ENCODE measurements at regions not wholly inside any gene's neighbourhood (a gene's known extent, or its start where the extent isn't known, plus 50 kb on each side); places are given as distances from the start of the nearest gene placed in this dataset.

- H3K27ac ChIP-seq (ENCODE audit: low read depth) = no peak overlapping the region
- DNase-seq (ENCODE audit: extremely low spot score) = no peak
- H3K4me1 ChIP-seq (ENCODE audit: insufficient read depth) = no peaks in the 10 kb centered on the region
- no peaks in the 10 kb centered on the region for H3K36me3 ChIP-seq (ENCODE audit: insufficient read depth)
- H3K4me3 ChIP-seq (ENCODE audit: low read depth, low read length) = no peak overlapping the region
- WGBS = 60% methylated on average over 3 of the region's 3 CpGs
Observed at GRCh38 chr10:128364631-128365030, 238.4 kb upstream of the MKI67 start.

- DNase-seq (ENCODE audit: extremely low spot score) = no peak
- 38% methylated on average over 17 of the region's 17 CpGs for WGBS
Observed at GRCh38 chr10:128365156-128365725, 239.0 kb upstream of the MKI67 start.

GRCh38 chr10:128367807-128368206 is 241.6 kb upstream of the MKI67 start:
- Histone ChIP-seq H3K4me1 (ENCODE audit: insufficient read depth) (no peaks in the 10 kb centered on the region), H3K4me3 (ENCODE audit: low read depth, low read length) (no peak overlapping the region), H3K36me3 (ENCODE audit: insufficient read depth) (no peaks in the 10 kb centered on the region), H3K27ac (ENCODE audit: low read depth) (no peak overlapping the region)
- 78% methylated on average over 3 of the region's 3 CpGs for WGBS
- DNase-seq (ENCODE audit: extremely low spot score) = no peak

More at GRCh38 chr10:128365156-128365725, 239.0 kb upstream of the MKI67 start:
- H3K4me1 ChIP-seq (ENCODE audit: insufficient read depth) = no peaks in the 10 kb centered on the region
- no peaks in the 10 kb centered on the region for H3K36me3 ChIP-seq (ENCODE audit: insufficient read depth)
- no peak overlapping the region for H3K4me3 ChIP-seq (ENCODE audit: low read depth, low read length)
- H3K27ac ChIP-seq (ENCODE audit: low read depth) = no peak overlapping the region

GRCh38 chr10:128369101-128369650 is 243.0 kb upstream of the MKI67 start:
- H3K4me1 ChIP-seq (ENCODE audit: insufficient read depth) = no peaks in the 10 kb centered on the region
- H3K4me3 ChIP-seq (ENCODE audit: low read depth, low read length) = no peak overlapping the region
- no peak for DNase-seq (ENCODE audit: extremely low spot score)
- no peaks in the 10 kb centered on the region for H3K36me3 ChIP-seq (ENCODE audit: insufficient read depth)
- WGBS = 90% methylated on average over 12 of the region's 12 CpGs
- H3K27ac ChIP-seq (ENCODE audit: low read depth) = no peak overlapping the region

- WGBS = 91% methylated on average over 9 of the region's 9 CpGs
- Histone ChIP-seq H3K4me1 (ENCODE audit: insufficient read depth) (no peaks in the 10 kb centered on the region), H3K4me3 (ENCODE audit: low read depth, low read length) (no peak overlapping the region), H3K27ac (ENCODE audit: low read depth) (no peak overlapping the region), H3K36me3 (ENCODE audit: insufficient read depth) (no peaks in the 10 kb centered on the region)
- no peak for DNase-seq (ENCODE audit: extremely low spot score)
Observed at GRCh38 chr10:128373071-128373749, 247.0 kb upstream of the MKI67 start.

- no peaks in the 10 kb centered on the region for H3K4me1 ChIP-seq (ENCODE audit: insufficient read depth)
- no peaks in the 10 kb centered on the region for H3K36me3 ChIP-seq (ENCODE audit: insufficient read depth)
- 88% methylated on average over 7 of the region's 7 CpGs for WGBS
- H3K27ac ChIP-seq (ENCODE audit: low read depth) = no peak overlapping the region
- no peak for DNase-seq (ENCODE audit: extremely low spot score)
- no peak overlapping the region for H3K4me3 ChIP-seq (ENCODE audit: low read depth, low read length)
Observed at GRCh38 chr10:128373831-128374230, 247.6 kb upstream of the MKI67 start.

- Histone ChIP-seq H3K27ac (ENCODE audit: low read depth) (no peak overlapping the region), H3K4me1 (ENCODE audit: insufficient read depth) (no peaks in the 10 kb centered on the region), H3K4me3 (ENCODE audit: low read depth, low read length) (no peak overlapping the region), H3K36me3 (ENCODE audit: insufficient read depth) (no peaks in the 10 kb centered on the region)
- DNase-seq (ENCODE audit: extremely low spot score) = no peak
- 69% methylated on average over 7 of the region's 7 CpGs for WGBS
Observed at GRCh38 chr10:128375171-128375570, 248.9 kb upstream of the MKI67 start.

GRCh38 chr10:128377364-128377987 is 251.3 kb upstream of the MKI67 start:
- H3K4me1 ChIP-seq (ENCODE audit: insufficient read depth) = no peaks in the 10 kb centered on the region
- 67% methylated on average over 9 of the region's 9 CpGs for WGBS
- no peaks in the 10 kb centered on the region for H3K36me3 ChIP-seq (ENCODE audit: insufficient read depth)
- H3K27ac ChIP-seq (ENCODE audit: low read depth) = no peak overlapping the region
- H3K4me3 ChIP-seq (ENCODE audit: low read depth, low read length) = no peak overlapping the region
- no peak for DNase-seq (ENCODE audit: extremely low spot score)

GRCh38 chr10:128377988-128378387 is 251.8 kb upstream of the MKI67 start:
- Histone ChIP-seq H3K4me3 (ENCODE audit: low read depth, low read length) (no peak overlapping the region), H3K27ac (ENCODE audit: low read depth) (no peak overlapping the region), H3K4me1 (ENCODE audit: insufficient read depth) (no peaks in the 10 kb centered on the region), H3K36me3 (ENCODE audit: insufficient read depth) (no peaks in the 10 kb centered on the region)
- DNase-seq (ENCODE audit: extremely low spot score) = no peak
- WGBS = 45% methylated on average over 3 of the region's 3 CpGs

- DNase-seq (ENCODE audit: extremely low spot score) = no peak
- 47% methylated on average over 4 of the region's 4 CpGs for WGBS
- H3K4me3 ChIP-seq (ENCODE audit: low read depth, low read length) = no peak overlapping the region
- no peaks in the 10 kb centered on the region for H3K4me1 ChIP-seq (ENCODE audit: insufficient read depth)
- no peaks in the 10 kb centered on the region for H3K36me3 ChIP-seq (ENCODE audit: insufficient read depth)
- no peak overlapping the region for H3K27ac ChIP-seq (ENCODE audit: low read depth)
Observed at GRCh38 chr10:128380946-128381345, 254.7 kb upstream of the MKI67 start.

- DNase-seq (ENCODE audit: extremely low spot score) = no peak
- Histone ChIP-seq H3K4me1 (ENCODE audit: insufficient read depth) (no peaks in the 10 kb centered on the region), H3K36me3 (ENCODE audit: insufficient read depth) (no peaks in the 10 kb centered on the region), H3K4me3 (ENCODE audit: low read depth, low read length) (no peak overlapping the region), H3K27ac (ENCODE audit: low read depth) (no peak overlapping the region)
- WGBS = 61% methylated on average over 3 of the region's 3 CpGs
Observed at GRCh38 chr10:128382225-128382624, 256.0 kb upstream of the MKI67 start.

- Histone ChIP-seq H3K4me1 (ENCODE audit: insufficient read depth) (no peaks in the 10 kb centered on the region), H3K36me3 (ENCODE audit: insufficient read depth) (no peaks in the 10 kb centered on the region), H3K4me3 (ENCODE audit: low read depth, low read length) (no peak overlapping the region), H3K27ac (ENCODE audit: low read depth) (no peak overlapping the region)
- WGBS = 93% methylated on average over 10 of the region's 10 CpGs
- no peak for DNase-seq (ENCODE audit: extremely low spot score)
Observed at GRCh38 chr10:128384831-128385230, 258.6 kb upstream of the MKI67 start.

GRCh38 chr10:128386231-128386630 is 260.0 kb upstream of the MKI67 start:
- 62% methylated on average over 7 of the region's 7 CpGs for WGBS
- H3K4me3 ChIP-seq (ENCODE audit: low read depth, low read length) = no peak overlapping the region
- H3K27ac ChIP-seq (ENCODE audit: low read depth) = no peak overlapping the region
- DNase-seq (ENCODE audit: extremely low spot score) = no peak
- H3K36me3 ChIP-seq (ENCODE audit: insufficient read depth) = no peaks in the 10 kb centered on the region
- H3K4me1 ChIP-seq (ENCODE audit: insufficient read depth) = no peaks in the 10 kb centered on the region
